Esophagus muscularis mucosa (tissue), 4 donors: ENCODE measurements at regions not wholly inside any gene's neighbourhood (a gene's known extent, or its start where the extent isn't known, plus 50 kb on each side); places are given as distances from the start of the nearest gene placed in this dataset.

Experiments
- DNase-seq: peaks from one replicate; pipeline ENCODE4 v3.0.0-alpha.2; 2017; ENCODE audit errors: extremely low spot score
- H3K27ac ChIP-seq, 4 donors: fragments of 200-600 bp; sonication (generic); replicated peaks in 1 of 4; 1 replicate in 3 of 4; 2 replicates in 1 of 4; pipeline ENCODE4 v1.5.1; 2016 to 2019; ENCODE audit warnings: mild to moderate bottlenecking in 1 of 4
- H3K27me3 ChIP-seq, 4 donors: fragments of 200-600 bp; sonication (generic); one replicate each; pipeline versions ENCODE4 v1.5.1 to v1.6.0; 2016 to 2019
- H3K36me3 ChIP-seq, 4 donors: fragments of 200-600 bp; sonication (generic); one replicate each; pipeline ENCODE4 v1.5.1; 2016 to 2019
- H3K4me1 ChIP-seq, 4 donors: fragments of 200-600 bp; sonication (generic); one replicate each; pipeline ENCODE4 v1.5.1; 2016 to 2019
- H3K4me3 ChIP-seq, 4 donors: fragments of 200-600 bp; sonication (generic); 1 replicate in 2 of 4; 2 replicates in 2 of 4; pipeline ENCODE4 v1.5.1; 2016 to 2019; ENCODE audit warnings: mild to moderate bottlenecking in 4 of 4, moderate library complexity in 1 of 4
- H3K9me3 ChIP-seq, 4 donors: fragments of 200-600 bp; sonication (generic); 1 replicate in 3 of 4; 2 replicates in 1 of 4; pipeline ENCODE4 v1.5.1; 2016 to 2019
- EP300 ChIP-seq: sonication (generic); formaldehyde crosslinking; IDR thresholded peaks from one replicate; pipeline ENCODE4 v1.6.1; 2017; ENCODE audit warnings: antibody characterized with exemption
- POLR2A ChIP-seq: fragments of 450-650 bp; IDR thresholded peaks from one replicate; pipeline ENCODE4 v1.6.1; 2017; ENCODE audit warnings: antibody characterized with exemption, moderate library complexity, mild to moderate bottlenecking, low read depth
- POLR2AphosphoS5 ChIP-seq, 2 donors: sonication (generic); formaldehyde crosslinking; IDR thresholded peaks; one replicate each; pipeline ENCODE4 v1.6.1; 2017; ENCODE audit warnings: antibody characterized with exemption in 2 of 2
- whole genome bisulfite sequencing: methylation state at CpG from one replicate; pipeline ENCODE4 v1.1.5; 2018; 5-methylcytosine and 5-hydroxymethylcytosine counted together
- intact Hi-C: fragments of 100-400 bp; cut with DNase I; formaldehyde crosslinking; loops from one replicate; pipeline ENCODE4 v1.15.1; 2023
- TF ChIP-seq, protein P1 (sequence below), 3 experiments: fragments of 200-600 bp in 2 of 3; fragments of 450-650 bp in 1 of 3; sonication (generic) in 2 of 3; IDR thresholded peaks; one replicate each; pipeline ENCODE4 v1.5.1; 2017 to 2019; ENCODE audit warnings: antibody characterized with exemption in 3 of 3, mild to moderate bottlenecking in 2 of 3, moderate library complexity in 1 of 3

DNA sequence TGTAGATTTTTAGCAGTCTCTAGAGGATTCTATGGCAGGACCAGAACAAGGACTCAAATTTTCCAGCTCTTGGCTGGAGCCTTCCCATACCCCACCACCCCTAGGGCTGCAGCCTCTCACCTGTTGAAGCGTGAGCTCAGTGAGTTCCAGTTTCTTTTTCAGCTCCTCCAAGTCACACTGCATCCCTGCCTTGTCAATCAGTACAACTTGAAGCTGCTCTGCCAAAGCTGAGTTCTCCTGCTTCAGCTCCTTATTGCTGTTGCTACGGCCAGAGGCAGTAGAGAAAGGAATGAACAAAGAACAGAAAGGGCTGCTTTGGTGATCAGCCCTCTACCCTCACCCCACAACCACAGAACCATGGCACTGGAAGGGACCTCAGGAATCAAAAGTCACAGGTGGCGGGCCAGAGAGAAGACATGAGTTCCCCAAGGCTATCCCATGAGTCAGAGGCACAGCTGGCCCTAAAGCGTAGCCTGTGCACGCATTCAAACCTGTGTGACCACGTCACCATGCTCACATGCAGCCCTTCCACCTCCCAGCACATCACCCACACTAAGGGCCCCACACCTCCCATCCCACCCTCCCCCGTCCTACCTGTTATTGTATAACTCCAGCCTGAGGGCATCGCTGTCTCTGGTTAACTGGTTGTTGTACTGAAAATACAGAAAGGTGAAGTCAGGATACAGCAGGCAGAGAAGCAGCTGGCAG is 83.3 kb upstream of the C2CD4B start:
- no peaks in the 10 kb centered on the region for H3K27me3 ChIP-seq
- TF ChIP-seq, protein P1, sequence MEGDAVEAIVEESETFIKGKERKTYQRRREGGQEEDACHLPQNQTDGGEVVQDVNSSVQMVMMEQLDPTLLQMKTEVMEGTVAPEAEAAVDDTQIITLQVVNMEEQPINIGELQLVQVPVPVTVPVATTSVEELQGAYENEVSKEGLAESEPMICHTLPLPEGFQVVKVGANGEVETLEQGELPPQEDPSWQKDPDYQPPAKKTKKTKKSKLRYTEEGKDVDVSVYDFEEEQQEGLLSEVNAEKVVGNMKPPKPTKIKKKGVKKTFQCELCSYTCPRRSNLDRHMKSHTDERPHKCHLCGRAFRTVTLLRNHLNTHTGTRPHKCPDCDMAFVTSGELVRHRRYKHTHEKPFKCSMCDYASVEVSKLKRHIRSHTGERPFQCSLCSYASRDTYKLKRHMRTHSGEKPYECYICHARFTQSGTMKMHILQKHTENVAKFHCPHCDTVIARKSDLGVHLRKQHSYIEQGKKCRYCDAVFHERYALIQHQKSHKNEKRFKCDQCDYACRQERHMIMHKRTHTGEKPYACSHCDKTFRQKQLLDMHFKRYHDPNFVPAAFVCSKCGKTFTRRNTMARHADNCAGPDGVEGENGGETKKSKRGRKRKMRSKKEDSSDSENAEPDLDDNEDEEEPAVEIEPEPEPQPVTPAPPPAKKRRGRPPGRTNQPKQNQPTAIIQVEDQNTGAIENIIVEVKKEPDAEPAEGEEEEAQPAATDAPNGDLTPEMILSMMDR (IDR thresholded peaks at IDR 0.05) = no peak
- no peak for TF ChIP-seq POLR2A
- no peak for TF ChIP-seq EP300
- no peaks in the 10 kb centered on the region for H3K9me3 ChIP-seq
- H3K4me1 ChIP-seq = no peaks in the 10 kb centered on the region
- no peaks in the 10 kb centered on the region for H3K36me3 ChIP-seq
- intact Hi-C loops = no loop called here
- H3K27ac ChIP-seq = no peak overlapping the region
- WGBS = 87% methylated on average over 8 of the region's 8 CpGs
- H3K4me3 ChIP-seq = no peak overlapping the region
- no peak for DNase-seq

DNA sequence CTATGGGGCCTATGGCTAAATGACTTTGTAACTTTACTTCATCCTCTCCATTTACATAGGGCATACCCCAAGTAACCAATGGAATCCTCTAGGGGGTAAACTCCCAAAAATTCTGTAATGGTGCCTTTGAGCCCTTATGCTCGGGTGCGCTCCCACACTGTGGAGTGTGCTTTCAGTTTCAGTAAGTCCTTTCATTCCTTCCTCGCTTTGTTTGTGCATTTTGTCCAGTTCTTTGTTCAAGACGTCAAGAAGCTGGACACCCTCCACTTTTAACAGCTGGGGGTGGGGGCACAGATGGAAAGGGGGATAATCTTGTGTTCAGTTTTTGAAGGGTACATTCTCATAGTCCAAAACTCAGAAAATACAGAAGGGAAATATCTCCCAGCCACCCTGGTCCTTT is 84.4 kb upstream of the C2CD4B start:
- TF ChIP-seq, protein P1 (IDR thresholded peaks at IDR 0.05) = no peak
- TF ChIP-seq POLR2A (no peak), POLR2AphosphoS5 (IDR thresholded peaks at IDR 0.05) (no peak), EP300 (no peak)
- H3K9me3 ChIP-seq = no peaks in the 10 kb centered on the region
- no peak overlapping the region for H3K27ac ChIP-seq
- WGBS = 87% methylated on average over 4 of the region's 4 CpGs
- H3K36me3 ChIP-seq = no peaks in the 10 kb centered on the region
- H3K4me1 ChIP-seq = no peaks in the 10 kb centered on the region
- H3K27me3 ChIP-seq = no peaks in the 10 kb centered on the region
- H3K4me3 ChIP-seq = no peak overlapping the region
- DNase-seq = no peak
- intact Hi-C loops = no loop called here

DNA sequence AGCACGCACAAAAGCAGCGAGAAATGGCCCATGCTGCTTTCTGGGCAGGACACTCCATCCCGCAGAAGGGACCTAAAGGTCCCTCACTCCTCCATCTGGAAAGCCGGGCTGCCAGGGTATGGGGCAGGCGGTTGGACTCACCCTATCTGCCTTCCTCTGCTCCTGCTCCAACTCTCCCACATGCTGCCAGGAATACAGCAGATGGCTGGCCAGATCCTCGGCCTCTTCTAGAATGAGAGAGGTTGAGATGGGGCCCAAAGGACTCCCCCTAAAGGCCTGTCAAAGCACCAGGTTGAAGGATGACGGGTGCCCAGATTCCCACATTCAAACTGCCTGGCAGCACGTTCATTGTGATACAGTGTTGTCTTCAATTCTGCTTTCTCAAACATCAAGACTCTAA is 85.1 kb upstream of the C2CD4B start:
- 93% methylated on average over 8 of the region's 8 CpGs for WGBS
- Histone ChIP-seq H3K27me3 (no peaks in the 10 kb centered on the region), H3K4me3 (no peak overlapping the region), H3K4me1 (no peaks in the 10 kb centered on the region), H3K9me3 (no peaks in the 10 kb centered on the region), H3K36me3 (no peaks in the 10 kb centered on the region), H3K27ac (no peak overlapping the region)
- intact Hi-C loops = no loop called here
- DNase-seq = no peak
- TF ChIP-seq, protein P1 (IDR thresholded peaks at IDR 0.05) = no peak
- TF ChIP-seq POLR2A (no peak), EP300 (no peak), POLR2AphosphoS5 (IDR thresholded peaks at IDR 0.05) (no peak)

DNA sequence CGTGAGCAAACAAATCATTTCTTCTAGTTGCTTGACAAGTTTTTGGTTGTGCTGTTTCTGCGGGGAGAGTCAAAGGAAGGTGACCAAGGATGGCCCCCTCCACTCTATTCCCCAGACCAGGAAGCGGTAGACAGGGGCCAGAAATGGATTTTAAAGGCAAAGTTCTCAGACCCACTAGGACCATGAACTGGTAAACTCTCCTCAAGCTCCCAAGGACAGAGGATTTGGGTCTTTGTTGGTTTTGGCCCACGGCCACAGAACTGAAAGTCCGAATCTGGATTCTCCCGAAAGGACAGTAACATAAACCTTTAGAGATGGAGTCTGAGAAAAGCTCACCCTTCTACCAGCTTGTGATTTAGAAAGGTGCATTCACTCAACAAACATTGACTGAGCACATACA is 85.9 kb upstream of the C2CD4B start:
- intact Hi-C loops = no loop called here
- no peak for DNase-seq
- 82% methylated on average over 6 of the region's 6 CpGs for WGBS
- no peak overlapping the region for H3K4me3 ChIP-seq
- no peaks in the 10 kb centered on the region for H3K36me3 ChIP-seq
- no peaks in the 10 kb centered on the region for H3K4me1 ChIP-seq
- H3K9me3 ChIP-seq = no peaks in the 10 kb centered on the region
- TF ChIP-seq, protein P1 (IDR thresholded peaks at IDR 0.05) = no peak
- TF ChIP-seq POLR2AphosphoS5 (IDR thresholded peaks at IDR 0.05) = no peak
- TF ChIP-seq EP300 = no peak
- no peak for TF ChIP-seq POLR2A
- H3K27me3 ChIP-seq = no peaks in the 10 kb centered on the region
- H3K27ac ChIP-seq = no peak overlapping the region

DNA sequence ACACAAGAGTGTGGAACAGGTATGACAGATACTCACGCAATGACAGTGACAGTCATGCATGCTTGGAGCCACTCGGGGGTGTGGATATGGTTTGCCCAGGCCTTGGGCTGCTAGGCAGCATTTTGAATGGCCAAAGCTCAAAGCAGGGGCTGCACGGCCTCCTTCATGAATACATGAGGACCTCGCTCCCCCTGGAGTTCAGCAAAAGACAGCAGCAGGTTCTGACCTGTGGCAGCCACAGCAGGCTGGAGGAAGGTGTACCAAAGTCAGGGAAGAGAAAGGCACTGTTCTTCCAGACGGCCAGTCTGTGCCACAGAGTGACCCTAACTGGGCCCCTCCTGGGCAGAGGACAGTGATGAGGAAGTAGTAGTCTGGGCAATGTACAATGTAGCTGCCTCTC is 88.2 kb upstream of the C2CD4B start:
- H3K27ac ChIP-seq = no peak overlapping the region
- intact Hi-C loops = no loop called here
- 56% methylated on average over 5 of the region's 5 CpGs for WGBS
- TF ChIP-seq POLR2A (no peak), POLR2AphosphoS5 (IDR thresholded peaks at IDR 0.05) (no peak), EP300 (no peak)
- TF ChIP-seq, protein P1 (IDR thresholded peaks at IDR 0.05) = no peak
- H3K9me3 ChIP-seq = no peaks in the 10 kb centered on the region
- no peak for DNase-seq
- H3K4me1 ChIP-seq = peaks cover 0 to 7% (median 6%) of the 10 kb centered on the region in 4 donors
- no peak overlapping the region for H3K4me3 ChIP-seq
- no peaks in the 10 kb centered on the region for H3K36me3 ChIP-seq
- H3K27me3 ChIP-seq = no peaks in the 10 kb centered on the region
